ENCODE measurements at regions not wholly inside any gene's neighbourhood (a gene's known extent, or its start where the extent isn't known, plus 50 kb on each side); places are given as distances from the start of the nearest gene placed in this dataset.
"Not testable (repeated sequence)": the region's sequence is repeated elsewhere in the genome, so short reads cannot be mapped to it uniquely, and the experiment has no call there.

DNA sequence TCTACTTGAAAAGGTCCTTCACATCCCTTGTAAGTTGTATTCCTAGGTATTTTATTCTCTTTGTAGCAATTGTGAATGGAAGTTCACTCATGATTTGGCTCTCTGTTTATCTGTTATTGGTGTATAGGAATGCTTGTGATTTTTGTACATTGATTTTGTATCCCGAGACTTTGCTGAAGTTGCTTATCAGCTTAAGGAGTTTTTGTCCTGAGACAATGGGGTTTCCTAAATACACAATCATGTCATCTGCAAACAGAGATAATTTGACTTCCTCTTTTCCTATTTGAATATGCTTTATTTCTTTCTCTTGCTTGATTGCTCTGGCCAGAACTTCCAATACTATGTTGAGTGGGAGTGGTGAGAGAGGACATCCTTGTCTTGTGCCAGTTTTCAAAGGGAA lies 69.8 kb upstream of the MYRIP start:
- not testable (repeated sequence) for DNase-seq (ENCODE audit: extremely low read depth, low read depth)

DNA sequence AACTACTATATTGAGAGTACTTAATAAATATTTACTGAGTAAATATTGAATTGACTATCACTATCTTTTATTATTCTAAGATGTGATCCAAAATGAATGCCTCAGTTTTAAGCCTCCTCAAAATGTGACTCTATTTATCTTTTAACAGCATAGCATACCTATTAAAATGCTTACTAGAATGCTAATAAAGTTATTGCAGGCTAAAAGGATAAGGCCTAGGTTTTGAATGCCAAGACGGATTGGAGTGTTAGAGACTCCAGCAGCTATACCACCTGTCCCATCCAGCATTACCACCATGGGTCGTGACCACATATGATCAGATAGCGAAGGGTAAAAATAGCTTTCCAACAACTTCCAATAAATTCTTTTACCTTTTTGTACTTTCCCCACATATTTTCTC lies 64.7 kb upstream of the MYRIP start:
- no peak for DNase-seq (ENCODE audit: extremely low read depth, low read depth)

DNA sequence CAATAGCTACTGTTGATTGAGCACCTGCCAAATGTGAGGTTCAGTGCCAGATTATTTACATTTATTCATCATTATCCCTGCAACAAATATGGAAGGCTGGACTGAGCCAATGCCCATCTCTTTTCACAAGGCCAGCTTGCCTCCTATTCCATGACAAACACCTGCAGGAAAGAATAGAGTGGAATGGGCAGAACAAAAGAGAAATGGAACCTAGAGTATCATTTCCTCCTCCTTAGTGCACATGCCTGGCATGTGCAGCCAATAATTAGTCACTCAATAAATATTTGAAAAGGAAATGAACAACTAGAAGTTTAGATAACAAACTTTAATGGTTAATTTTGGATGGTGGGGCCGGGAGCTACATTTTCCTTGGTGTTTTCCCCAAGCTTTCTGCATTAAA lies 61.4 kb upstream of the MYRIP start:
- DNase-seq (ENCODE audit: extremely low read depth, low read depth) = no peak

DNA sequence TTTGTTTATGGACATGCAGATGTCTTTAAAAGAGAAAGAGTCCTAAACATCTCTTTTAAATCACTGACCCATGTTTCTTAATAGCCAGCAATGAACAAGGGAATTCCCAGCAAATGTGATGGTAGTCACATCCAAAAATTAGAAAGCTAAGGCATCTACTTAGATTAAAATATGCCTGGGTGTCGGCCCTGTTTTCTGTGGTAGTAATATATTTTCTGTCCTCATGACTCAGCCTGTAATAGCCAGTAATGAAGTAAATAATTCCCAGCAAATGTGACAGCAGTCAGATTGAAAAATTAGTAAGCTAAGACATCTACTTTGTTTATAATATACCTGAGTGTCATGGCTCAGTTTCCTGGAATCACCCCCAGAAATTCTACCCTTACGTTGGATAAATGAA lies 60.6 kb upstream of the MYRIP start:
- no peak for DNase-seq (ENCODE audit: extremely low read depth, low read depth)

DNA sequence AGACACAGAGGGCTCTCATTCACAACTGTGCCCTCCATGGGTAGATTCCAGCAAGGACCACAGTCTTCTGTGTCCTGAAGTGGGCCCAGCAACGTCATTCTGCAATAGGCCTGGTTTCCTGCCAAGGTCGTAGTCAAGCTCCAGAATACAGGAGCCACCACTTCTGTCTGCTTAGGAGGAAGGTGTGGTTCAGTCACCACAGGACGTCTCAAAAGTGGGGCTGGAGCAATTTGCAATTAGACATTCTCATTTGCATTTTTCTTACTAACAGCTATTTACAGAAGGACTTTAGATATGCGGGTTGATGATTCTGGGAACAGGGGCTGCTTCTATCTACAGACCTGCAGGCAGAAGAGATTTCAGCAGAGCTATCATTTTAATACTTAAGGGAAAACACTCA lies 58.7 kb upstream of the MYRIP start:
- no peak for DNase-seq (ENCODE audit: extremely low read depth, low read depth)

DNA sequence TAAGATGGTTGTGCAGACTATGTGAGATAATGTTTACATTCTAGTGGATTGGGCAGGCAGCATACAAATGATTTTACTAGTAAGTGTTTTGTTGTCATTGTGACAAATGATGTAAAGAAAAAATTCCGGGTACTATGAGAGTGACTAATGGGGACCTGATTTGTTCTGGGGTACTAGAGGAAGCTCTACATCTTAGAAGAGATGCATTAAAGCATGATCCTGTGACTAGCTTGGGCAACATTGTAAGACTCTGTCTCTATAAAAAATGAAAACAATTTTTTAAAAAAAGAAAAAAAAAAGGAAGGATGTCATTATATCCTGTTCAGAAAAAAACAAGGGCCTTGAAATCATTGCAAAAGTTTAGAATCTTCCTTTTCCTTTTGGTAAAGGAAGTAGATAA lies 58.1 kb upstream of the MYRIP start:
- no peak for DNase-seq (ENCODE audit: extremely low read depth, low read depth)

DNA sequence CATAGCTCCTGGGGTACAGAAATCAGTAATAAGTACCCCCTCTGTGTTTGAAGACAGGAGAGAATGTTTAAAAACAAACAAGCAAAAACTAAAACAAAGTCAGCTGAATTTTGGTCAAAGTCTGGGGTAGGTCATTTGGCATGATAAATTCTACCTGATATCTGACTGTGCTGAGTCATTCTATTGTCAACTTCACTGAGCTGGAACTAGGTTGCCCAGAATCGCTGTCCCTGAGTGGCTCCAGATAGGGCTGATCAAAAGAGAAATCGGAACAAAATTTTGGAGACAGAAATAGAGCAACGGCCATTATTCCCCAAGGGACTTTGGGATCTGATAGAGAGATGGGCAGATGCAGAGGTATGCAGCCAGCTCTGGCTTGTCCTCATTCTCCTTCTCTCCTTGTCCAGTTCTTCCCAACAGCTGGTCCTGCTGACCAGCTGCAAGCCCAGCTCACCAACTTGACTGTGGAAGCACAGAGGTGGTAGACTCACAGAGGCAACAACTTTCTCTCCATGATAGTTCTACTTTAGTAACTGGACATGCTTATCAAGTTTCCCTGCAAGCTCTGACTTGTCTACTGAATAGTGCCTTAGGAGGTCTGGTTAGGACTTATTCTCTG lies 57.3 kb upstream of the MYRIP start:
- DNase-seq (ENCODE audit: extremely low read depth, low read depth) = no peak

DNA sequence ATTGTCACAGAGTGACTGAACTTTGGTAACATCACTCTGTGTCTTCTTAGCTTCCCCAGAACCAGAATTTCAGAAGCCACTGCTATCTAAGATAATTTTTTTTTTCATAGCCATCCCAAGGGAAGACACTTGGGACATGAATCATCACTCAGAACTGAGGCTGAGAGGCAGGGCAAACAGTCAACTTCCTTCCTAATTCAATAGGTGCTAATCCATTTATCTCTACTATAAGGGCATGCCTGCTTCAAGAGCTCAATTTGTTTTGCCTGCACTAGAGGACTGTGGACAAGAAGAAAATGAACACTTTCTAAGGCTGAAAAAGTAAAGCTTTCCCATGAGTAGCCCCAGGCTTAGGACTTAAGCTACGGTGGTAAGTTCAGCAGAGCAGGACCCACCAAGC lies 56.7 kb upstream of the MYRIP start:
- DNase-seq (ENCODE audit: extremely low read depth, low read depth) = no peak

DNA sequence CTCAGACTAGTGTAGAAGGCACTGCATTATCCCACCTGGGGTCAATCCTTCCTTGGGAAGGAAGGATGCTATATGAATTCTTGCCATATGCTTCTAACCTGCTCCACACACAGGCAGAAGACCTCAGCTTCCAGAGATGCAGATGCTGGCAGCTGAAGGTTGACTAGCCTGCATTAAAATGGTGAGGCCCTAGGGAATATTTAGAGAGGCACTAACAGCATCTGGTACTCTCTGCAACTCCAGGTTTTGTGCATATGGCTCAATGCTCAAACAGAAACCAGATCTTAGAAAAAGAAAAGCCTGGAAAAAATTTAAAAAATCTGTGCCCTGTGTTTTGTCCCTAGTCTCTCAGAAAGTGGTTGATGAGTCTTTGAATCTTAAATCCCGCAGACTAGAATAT lies 56.0 kb upstream of the MYRIP start:
- no peak for DNase-seq (ENCODE audit: extremely low read depth, low read depth)

DNA sequence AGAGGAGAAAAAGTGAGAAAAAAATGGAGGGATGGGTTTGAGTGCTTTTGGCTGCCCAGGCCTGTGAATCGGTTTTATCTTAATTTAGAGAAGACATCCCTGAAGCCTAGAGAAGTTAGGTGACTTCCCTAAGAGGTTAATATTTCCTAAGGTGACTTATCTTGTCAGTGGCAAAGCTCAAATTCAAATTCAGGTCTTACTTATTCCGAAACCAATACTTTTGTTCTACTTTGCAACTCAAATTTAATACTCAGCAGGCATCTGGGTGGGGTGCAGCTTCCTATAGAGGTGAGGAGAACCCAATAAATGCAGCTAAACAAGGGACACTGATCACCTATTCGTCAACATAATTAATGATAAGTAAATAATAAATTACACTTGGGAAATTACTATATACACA lies 54.9 kb upstream of the MYRIP start:
- no peak for DNase-seq (ENCODE audit: extremely low read depth, low read depth)

DNA sequence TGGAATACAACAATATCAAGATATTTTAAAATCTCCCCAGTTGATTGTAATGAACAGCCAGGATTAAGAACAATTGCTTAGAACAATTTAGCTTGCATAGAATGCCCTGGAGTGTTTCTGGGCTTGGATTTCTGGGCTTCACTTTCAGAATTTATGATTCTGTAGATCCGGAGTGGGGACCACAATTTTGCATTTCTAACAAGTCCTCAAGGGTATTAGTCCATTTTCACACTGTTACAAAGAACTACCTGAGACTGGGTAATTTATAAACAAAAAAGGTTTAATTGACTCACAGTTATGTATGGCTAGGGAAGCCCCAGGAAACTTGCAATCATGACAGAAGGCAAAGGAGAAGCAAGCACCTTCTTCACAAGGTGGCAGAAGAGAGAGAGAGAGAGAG lies 54.3 kb upstream of the MYRIP start:
- no peak for DNase-seq (ENCODE audit: extremely low read depth, low read depth)

DNA sequence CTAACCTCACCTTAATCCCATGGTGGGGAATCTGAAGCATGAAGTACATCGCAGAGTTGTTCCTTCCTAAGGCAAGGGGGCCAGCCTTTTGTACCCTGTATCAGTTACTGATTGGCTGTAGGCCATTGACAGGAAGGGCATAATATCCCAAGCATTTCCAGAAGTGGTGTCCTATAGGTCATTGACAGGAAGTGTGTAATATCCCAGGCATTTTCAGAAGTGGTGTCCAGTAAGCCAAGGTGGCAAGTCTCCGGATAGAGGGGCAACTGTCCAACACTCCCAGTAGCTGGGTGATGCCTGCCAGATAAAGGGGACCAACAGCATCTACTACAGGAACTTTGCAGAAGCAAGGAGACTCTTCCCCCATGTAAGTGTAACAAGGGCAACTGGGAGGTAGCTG lies 52.1 kb upstream of the MYRIP start:
- no peak for DNase-seq (ENCODE audit: extremely low read depth, low read depth)

All from NCI-H460 (cell line).